PC-3 (cell line): ENCODE measurements at regions not wholly inside any gene's neighbourhood (a gene's known extent, or its start where the extent isn't known, plus 50 kb on each side); places are given as distances from the start of the nearest gene placed in this dataset.
"Not testable (repeated sequence)": the region's sequence is repeated elsewhere in the genome, so short reads cannot be mapped to it uniquely, and the experiment has no call there.

ENCODE experiments used
- ATAC-seq: fragments of 200-7000 bp; cut with Tn5 transposase; 2 replicates; pipeline ENCODE4 v1.9.1; 2020; ENCODE audit warnings: mild to moderate bottlenecking, moderate library complexity
- BruUV-seq: library from RNA; stranded (reverse); fragments of 400-500 nt; replicated peaks from 2 replicates; lab custom pipeline; 2021; lab: Mats Ljungman, UMichigan
- CTCF ChIA-PET: fragments of 300-600 bp; sonication (Branson Sonifier 250); formaldehyde crosslinking; loops from one replicate; lab custom pipeline; 2022; ENCODE audit warnings: antibody characterized with exemption; lab: Charles Lee
- POLR2A ChIA-PET: fragments of 300-600 bp; sonication (Branson Sonifier 250); formaldehyde crosslinking; loops from one replicate; lab custom pipeline; 2022; ENCODE audit warnings: antibody characterized with exemption; ENCODE audit not compliant: unreplicated experiment; lab: Charles Lee
- DNase-seq: peaks from one replicate; pipeline ENCODE4 v3.0.0-alpha.2; 2015
- H2AFZ ChIP-seq: fragments of 300-600 bp; sonication (generic); 2 replicates; pipeline ENCODE4 v1.6.0; 2016; ENCODE audit warnings: antibody characterized with exemption, low read length
- H3F3A ChIP-seq: fragments of 300-600 bp; sonication (generic); one replicate; pipeline ENCODE4 v1.6.0; 2017; ENCODE audit warnings: antibody characterized with exemption, low read length, control low read depth, mild to moderate bottlenecking; ENCODE audit not compliant: unreplicated experiment
- H3K27ac ChIP-seq: fragments of 300-600 bp; sonication (generic); 2 replicates; pipeline ENCODE4 v1.5.1; 2016; ENCODE audit warnings: mild to moderate bottlenecking, low read length
- H3K27me3 ChIP-seq: fragments of 300-600 bp; sonication (generic); 2 replicates; pipeline ENCODE4 v1.6.1; 2016; ENCODE audit warnings: low read length, mixed read lengths
- H3K36me3 ChIP-seq: fragments of 300-600 bp; sonication (generic); 2 replicates; pipeline ENCODE4 v1.6.1; 2016; ENCODE audit warnings: low read depth, mixed run types, low read length, mixed read lengths
- H3K4me1 ChIP-seq: fragments of 300-600 bp; sonication (generic); 2 replicates; pipeline ENCODE4 v1.5.1; 2016; ENCODE audit warnings: low read length; ENCODE audit not compliant: insufficient read depth
- H3K4me2 ChIP-seq: fragments of 300-600 bp; sonication (generic); 2 replicates; pipeline ENCODE4 v1.6.0; 2016; ENCODE audit warnings: low read length
- H3K4me3 ChIP-seq: fragments of 300-600 bp; sonication (generic); 2 replicates; pipeline ENCODE4 v1.5.1; 2016; ENCODE audit warnings: mild to moderate bottlenecking, low read length, mixed read lengths
- H3K79me2 ChIP-seq: fragments of 300-600 bp; sonication (generic); 2 replicates; pipeline ENCODE4 v1.6.1; 2017; ENCODE audit warnings: low read length, mixed read lengths
- H3K9ac ChIP-seq: fragments of 300-600 bp; sonication (generic); 2 replicates; pipeline ENCODE4 v1.6.0; 2016; ENCODE audit warnings: mild to moderate bottlenecking, low read length
- H3K9me2 ChIP-seq: fragments of 300-600 bp; sonication (generic); replicated peaks from 2 replicates; pipeline ENCODE4 v1.6.1; 2016; ENCODE audit warnings: mixed run types, low read length, mixed read lengths
- H3K9me3 ChIP-seq: fragments of 300-600 bp; sonication (generic); 2 replicates; pipeline ENCODE4 v1.6.1; 2016; ENCODE audit warnings: low read length, mixed read lengths
- H4K20me1 ChIP-seq: fragments of 300-600 bp; sonication (generic); 2 replicates; pipeline ENCODE4 v1.6.1; 2016; ENCODE audit warnings: low read length, mixed read lengths
- EZH2 ChIP-seq: fragments of 300-600 bp; sonication (generic); IDR thresholded peaks from one replicate; pipeline ENCODE4 v1.6.1; 2017; ENCODE audit warnings: antibody characterized with exemption, mild to moderate bottlenecking, low read length; ENCODE audit not compliant: unreplicated experiment
- EZH2phosphoT487 ChIP-seq: fragments of 300-600 bp; sonication (generic); IDR thresholded peaks from 2 replicates; pipeline ENCODE4 v1.6.1; 2018; ENCODE audit warnings: mild to moderate bottlenecking, antibody characterized with exemption, low read length, borderline replicate concordance
- intact Hi-C: fragments of 100-400 bp; cut with micrococcal nuclease; formaldehyde crosslinking; loops from 2 replicates; pipeline ENCODE4 v1.9.0; 2023
- TF ChIP-seq, protein P1 (sequence below): fragments of 300-600 bp; sonication (generic); conservative IDR thresholded peaks from 2 replicates; pipeline ENCODE4 v1.5.1; 2017; ENCODE audit warnings: antibody characterized with exemption, low read depth, mild to moderate bottlenecking, low read length

DNA sequence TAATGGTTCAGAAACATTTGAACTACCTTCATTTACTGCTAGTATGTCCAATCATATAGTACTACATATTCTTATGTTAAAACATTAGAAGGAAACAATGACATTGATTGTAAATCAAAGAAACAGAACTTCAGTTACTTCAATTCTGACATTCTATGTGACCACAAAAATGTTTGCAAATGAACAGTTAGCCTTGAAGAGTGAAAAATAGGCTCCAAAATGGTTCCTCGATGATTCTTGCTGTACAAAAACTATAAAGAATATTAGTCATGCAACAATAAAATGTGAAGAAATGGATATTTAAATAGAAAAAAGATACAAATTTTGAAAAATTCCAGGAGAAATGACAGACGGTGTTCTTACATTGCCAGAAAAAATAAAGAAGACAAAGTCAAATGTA lies 686.9 kb downstream of the BCKDHB start:
- no peak overlapping the region for H3K4me3 ChIP-seq
- peaks cover 10% of the 10 kb centered on the region for H3K4me1 ChIP-seq
- intact Hi-C loops = no loop called here
- H3K4me2 ChIP-seq = no peak overlapping the region
- H3K9me2 ChIP-seq = no peaks in the 10 kb centered on the region
- no peak overlapping the region for H2AFZ ChIP-seq
- TF ChIP-seq EZH2phosphoT487 (no peak), EZH2 (no peak)
- TF ChIP-seq, protein P1, sequence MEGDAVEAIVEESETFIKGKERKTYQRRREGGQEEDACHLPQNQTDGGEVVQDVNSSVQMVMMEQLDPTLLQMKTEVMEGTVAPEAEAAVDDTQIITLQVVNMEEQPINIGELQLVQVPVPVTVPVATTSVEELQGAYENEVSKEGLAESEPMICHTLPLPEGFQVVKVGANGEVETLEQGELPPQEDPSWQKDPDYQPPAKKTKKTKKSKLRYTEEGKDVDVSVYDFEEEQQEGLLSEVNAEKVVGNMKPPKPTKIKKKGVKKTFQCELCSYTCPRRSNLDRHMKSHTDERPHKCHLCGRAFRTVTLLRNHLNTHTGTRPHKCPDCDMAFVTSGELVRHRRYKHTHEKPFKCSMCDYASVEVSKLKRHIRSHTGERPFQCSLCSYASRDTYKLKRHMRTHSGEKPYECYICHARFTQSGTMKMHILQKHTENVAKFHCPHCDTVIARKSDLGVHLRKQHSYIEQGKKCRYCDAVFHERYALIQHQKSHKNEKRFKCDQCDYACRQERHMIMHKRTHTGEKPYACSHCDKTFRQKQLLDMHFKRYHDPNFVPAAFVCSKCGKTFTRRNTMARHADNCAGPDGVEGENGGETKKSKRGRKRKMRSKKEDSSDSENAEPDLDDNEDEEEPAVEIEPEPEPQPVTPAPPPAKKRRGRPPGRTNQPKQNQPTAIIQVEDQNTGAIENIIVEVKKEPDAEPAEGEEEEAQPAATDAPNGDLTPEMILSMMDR = no peak
- no peaks in the 10 kb centered on the region for H3K36me3 ChIP-seq
- no peak for ATAC-seq
- no peaks in the 10 kb centered on the region for H3K9me3 ChIP-seq
- no TSS peak for BruUV-seq
- H3K27ac ChIP-seq = no peak overlapping the region
- H3F3A ChIP-seq = no peaks in the 10 kb centered on the region
- no peak overlapping the region for H3K9ac ChIP-seq
- no peaks in the 10 kb centered on the region for H3K79me2 ChIP-seq
- DNase-seq = no peak
- ChIA-PET CTCF (no interaction called here), POLR2A (no interaction called here)
- H3K27me3 ChIP-seq = no peaks in the 10 kb centered on the region
- H4K20me1 ChIP-seq = no peaks in the 10 kb centered on the region

DNA sequence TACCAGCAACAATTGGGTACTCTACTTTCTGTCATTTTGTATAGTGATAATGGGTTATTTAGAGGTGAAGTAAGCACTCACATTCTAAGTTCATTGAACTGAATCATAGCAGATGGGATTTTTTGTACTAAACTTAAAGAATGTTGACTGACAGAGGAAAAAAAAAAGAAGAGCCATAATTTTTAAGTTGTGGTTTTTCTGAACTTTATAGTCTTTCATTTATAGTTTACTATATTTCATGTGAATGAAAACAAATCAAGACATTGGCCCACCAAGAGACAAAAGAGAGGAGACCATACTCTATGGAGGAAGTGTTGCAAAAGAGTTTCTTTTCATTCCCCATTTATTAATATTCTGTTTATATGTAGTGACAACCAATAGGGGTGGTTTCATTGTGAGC lies 685.7 kb downstream of the BCKDHB start:
- Histone ChIP-seq H3K36me3 (no peaks in the 10 kb centered on the region), H3K9ac (no peak overlapping the region), H3K27me3 (no peaks in the 10 kb centered on the region), H3K27ac (no peak overlapping the region), H3K9me3 (no peaks in the 10 kb centered on the region), H3F3A (no peaks in the 10 kb centered on the region), H4K20me1 (no peaks in the 10 kb centered on the region), H3K79me2 (no peaks in the 10 kb centered on the region), H3K4me2 (no peak overlapping the region), H2AFZ (no peak overlapping the region), H3K4me1 (peaks cover 10% of the 10 kb centered on the region), H3K9me2 (no peaks in the 10 kb centered on the region), H3K4me3 (no peak overlapping the region)
- TF ChIP-seq EZH2 (no peak), EZH2phosphoT487 (no peak)
- TF ChIP-seq, protein P1 = no peak
- intact Hi-C loops = no loop called here
- BruUV-seq = no TSS peak
- ATAC-seq (no peak), DNase-seq (no peak)
- POLR2A ChIA-PET = no interaction called here
- CTCF ChIA-PET = no interaction called here

DNA sequence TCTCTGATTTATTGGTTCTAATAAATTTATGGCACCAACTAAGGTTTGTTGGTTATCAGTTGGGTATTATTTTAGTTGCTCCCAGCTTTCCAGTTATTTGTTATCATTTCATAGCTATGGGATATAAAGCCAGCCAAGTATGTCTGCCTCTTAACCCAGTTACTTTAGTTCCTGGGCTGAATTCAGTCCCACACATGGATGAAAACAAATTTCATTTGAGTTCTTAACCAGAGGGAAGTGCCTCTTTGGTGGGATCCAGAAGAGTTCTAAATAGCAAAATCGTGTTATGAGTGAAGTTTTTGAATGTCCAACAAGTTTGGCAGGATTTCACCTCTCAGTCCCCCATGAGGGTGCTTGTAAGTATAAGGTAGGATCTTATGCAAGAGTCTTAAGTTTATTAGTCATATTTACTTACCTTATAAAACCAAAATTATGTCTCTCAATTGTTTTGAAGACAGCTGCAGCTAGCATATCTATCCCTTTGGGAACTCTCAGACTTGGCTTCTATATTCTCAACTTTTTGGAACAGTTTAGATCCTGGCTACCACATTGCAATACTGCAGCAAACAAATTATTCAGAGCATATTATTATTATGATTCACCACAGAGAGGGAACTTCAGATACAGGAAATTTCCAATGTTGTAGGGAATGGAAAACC lies 683.6 kb downstream of the BCKDHB start:
- ChIA-PET CTCF (no interaction called here), POLR2A (no interaction called here)
- Histone ChIP-seq H3K9ac (no peak overlapping the region), H3K36me3 (no peaks in the 10 kb centered on the region), H3K4me1 (peaks cover 10% of the 10 kb centered on the region), H3K27ac (no peak overlapping the region), H3K9me2 (no peaks in the 10 kb centered on the region), H3K4me2 (peak overlapping the region; percentile 50), H3K9me3 (no peaks in the 10 kb centered on the region), H3K4me3 (no peak overlapping the region), H3K79me2 (no peaks in the 10 kb centered on the region), H4K20me1 (no peaks in the 10 kb centered on the region), H3K27me3 (no peaks in the 10 kb centered on the region), H2AFZ (peak overlapping the region; percentile 53; the same call in 1 of the 2 replicates), H3F3A (no peaks in the 10 kb centered on the region)
- BruUV-seq = no TSS peak
- DNase-seq = peak; percentile 40
- ATAC-seq = peak; percentile 57
- no peak for TF ChIP-seq EZH2
- no peak for TF ChIP-seq EZH2phosphoT487
- TF ChIP-seq, protein P1 = no peak
- intact Hi-C loops = no loop called here

DNA sequence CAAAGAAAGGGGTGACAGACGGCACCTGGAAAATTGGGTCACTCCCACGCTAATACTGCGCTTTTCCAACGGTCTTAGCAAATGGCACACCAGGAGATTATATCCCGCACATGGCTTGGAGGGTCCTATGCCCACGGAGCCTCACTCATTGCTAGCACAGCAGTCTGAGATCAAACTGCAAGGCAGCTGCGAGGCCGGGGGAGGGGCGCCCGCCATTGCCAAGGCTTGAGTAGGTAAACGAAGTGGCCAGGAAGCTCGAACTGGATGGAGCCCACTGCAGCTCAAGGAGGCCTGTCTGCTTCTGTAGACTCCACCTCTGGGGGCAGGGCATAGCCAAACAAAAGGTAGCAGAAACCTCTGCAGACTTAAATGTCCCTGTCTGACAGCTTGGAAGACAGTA lies 676.8 kb downstream of the BCKDHB start:
- H3K4me2 ChIP-seq, DNase-seq, H3K9ac ChIP-seq, H3K27ac ChIP-seq, H3F3A ChIP-seq, H2AFZ ChIP-seq, H3K27me3 ChIP-seq, ATAC-seq, H4K20me1 ChIP-seq, H3K9me2 ChIP-seq, H3K36me3 ChIP-seq, H3K79me2 ChIP-seq, H3K9me3 ChIP-seq, POLR2A ChIA-PET, H3K4me3 ChIP-seq, intact Hi-C loops, BruUV-seq, H3K4me1 ChIP-seq, CTCF ChIA-PET: not testable (repeated sequence)
